Endothelial cell (in vitro differentiated cells): ENCODE measurements at regions not wholly inside any gene's neighbourhood (a gene's known extent, or its start where the extent isn't known, plus 50 kb on each side); places are given as distances from the start of the nearest gene placed in this dataset.

Experiments
- DNase-seq: peaks from one replicate; pipeline ENCODE4 v3.0.0; 2021; ENCODE audit warnings: low spot score
- H3K27ac Mint-ChIP-seq: one replicate; pipeline ENCODE4 v1.8.0; 2021; ENCODE audit warnings: mixed read lengths, inconsistent platforms; ENCODE audit not compliant: unreplicated experiment
- H3K27me3 Mint-ChIP-seq: one replicate; pipeline ENCODE4 v1.8.0; 2021; ENCODE audit warnings: mild to moderate bottlenecking, moderate library complexity, mixed read lengths, inconsistent platforms; ENCODE audit not compliant: unreplicated experiment
- H3K36me3 Mint-ChIP-seq: one replicate; pipeline ENCODE4 v1.8.0; 2021; ENCODE audit warnings: mild to moderate bottlenecking, low read depth, mixed read lengths, inconsistent platforms; ENCODE audit not compliant: unreplicated experiment
- H3K4me1 Mint-ChIP-seq: one replicate; pipeline ENCODE4 v1.8.0; 2021; ENCODE audit warnings: mild to moderate bottlenecking, mixed read lengths, inconsistent platforms; ENCODE audit not compliant: unreplicated experiment
- H3K4me3 Mint-ChIP-seq: one replicate; pipeline ENCODE4 v1.8.0; 2021; ENCODE audit warnings: mild to moderate bottlenecking, mixed read lengths, inconsistent platforms; ENCODE audit not compliant: unreplicated experiment
- H3K9me3 Mint-ChIP-seq: one replicate; pipeline ENCODE4 v1.8.0; 2021; ENCODE audit warnings: mixed read lengths, inconsistent platforms; ENCODE audit not compliant: unreplicated experiment
- TF ChIP-seq, protein P1 (sequence below): fragments of 200-600 bp; sonication (generic); IDR thresholded peaks from one replicate; pipeline ENCODE4 v1.5.0; 2021; ENCODE audit warnings: antibody characterized with exemption; ENCODE audit not compliant: unreplicated experiment

DNA sequence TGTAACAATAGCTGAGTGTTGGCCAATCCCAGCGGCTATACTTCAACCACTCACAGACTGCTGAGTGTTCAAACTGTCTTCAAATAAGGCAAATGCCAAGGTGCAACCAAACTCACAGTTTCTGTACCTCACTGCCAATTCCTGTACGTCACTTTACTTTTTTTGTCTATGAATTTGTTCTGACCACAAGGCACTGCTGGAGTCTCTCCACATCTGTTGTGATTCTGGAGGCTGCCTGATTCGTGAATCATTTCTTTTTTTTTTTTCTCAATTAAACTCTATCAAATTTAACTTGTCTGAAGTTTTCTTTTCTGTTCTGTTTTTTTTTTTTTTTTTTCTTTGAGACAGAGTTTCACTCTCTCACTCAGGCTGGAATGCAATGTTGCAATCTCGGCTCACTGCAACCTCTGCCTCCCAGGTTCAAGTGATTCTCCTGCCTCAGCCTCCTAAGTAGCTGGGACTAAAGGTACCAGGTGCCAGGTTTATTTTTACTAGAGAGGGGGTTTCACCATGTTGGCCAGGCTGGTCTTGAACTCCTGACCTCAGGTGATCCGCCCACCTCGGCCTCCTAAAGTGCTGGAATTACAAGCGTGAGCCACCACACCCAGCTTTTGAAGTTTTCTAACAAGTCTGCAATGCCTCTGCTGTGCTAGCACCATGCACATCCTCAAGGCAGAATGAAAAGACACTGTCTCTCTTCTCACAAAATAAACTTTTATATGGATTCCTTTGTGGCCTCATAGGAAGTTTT is 401.7 kb downstream of the IRS2 start:
- no peak overlapping the region for H3K27ac Mint-ChIP-seq
- no peak for DNase-seq
- no peaks in the 10 kb centered on the region for H3K27me3 Mint-ChIP-seq
- H3K36me3 Mint-ChIP-seq, result no peaks in the 10 kb centered on the region
- H3K9me3 Mint-ChIP-seq, result no peaks in the 10 kb centered on the region
- no peaks in the 10 kb centered on the region for H3K4me1 Mint-ChIP-seq
- TF ChIP-seq, protein P1, sequence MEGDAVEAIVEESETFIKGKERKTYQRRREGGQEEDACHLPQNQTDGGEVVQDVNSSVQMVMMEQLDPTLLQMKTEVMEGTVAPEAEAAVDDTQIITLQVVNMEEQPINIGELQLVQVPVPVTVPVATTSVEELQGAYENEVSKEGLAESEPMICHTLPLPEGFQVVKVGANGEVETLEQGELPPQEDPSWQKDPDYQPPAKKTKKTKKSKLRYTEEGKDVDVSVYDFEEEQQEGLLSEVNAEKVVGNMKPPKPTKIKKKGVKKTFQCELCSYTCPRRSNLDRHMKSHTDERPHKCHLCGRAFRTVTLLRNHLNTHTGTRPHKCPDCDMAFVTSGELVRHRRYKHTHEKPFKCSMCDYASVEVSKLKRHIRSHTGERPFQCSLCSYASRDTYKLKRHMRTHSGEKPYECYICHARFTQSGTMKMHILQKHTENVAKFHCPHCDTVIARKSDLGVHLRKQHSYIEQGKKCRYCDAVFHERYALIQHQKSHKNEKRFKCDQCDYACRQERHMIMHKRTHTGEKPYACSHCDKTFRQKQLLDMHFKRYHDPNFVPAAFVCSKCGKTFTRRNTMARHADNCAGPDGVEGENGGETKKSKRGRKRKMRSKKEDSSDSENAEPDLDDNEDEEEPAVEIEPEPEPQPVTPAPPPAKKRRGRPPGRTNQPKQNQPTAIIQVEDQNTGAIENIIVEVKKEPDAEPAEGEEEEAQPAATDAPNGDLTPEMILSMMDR, result no peak
- no peak overlapping the region for H3K4me3 Mint-ChIP-seq

DNA sequence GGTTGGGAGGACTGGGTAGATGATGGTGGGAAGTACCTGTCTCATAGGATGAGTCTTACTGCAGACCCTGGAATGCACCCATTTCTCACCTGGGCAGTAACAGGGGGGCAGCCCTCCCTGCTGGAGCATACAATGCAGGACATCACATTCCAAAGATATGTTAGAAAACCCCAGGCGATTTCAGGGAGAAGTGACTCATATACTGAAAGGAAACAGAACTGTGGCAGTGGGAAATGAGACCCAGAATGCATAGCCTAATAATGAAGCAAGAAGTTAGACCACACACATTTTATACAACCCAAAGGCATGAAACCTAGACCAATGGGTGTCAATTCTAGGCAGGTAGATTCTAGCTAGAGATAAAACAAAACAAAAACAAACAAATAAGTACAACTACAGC is 402.7 kb downstream of the IRS2 start:
- no peaks in the 10 kb centered on the region for H3K9me3 Mint-ChIP-seq
- DNase-seq, result no peak
- H3K36me3 Mint-ChIP-seq, result no peaks in the 10 kb centered on the region
- H3K4me3 Mint-ChIP-seq, result no peak overlapping the region
- H3K27me3 Mint-ChIP-seq, result peaks cover 2% of the 10 kb centered on the region
- no peak overlapping the region for H3K27ac Mint-ChIP-seq
- TF ChIP-seq, protein P1, result no peak
- H3K4me1 Mint-ChIP-seq, result no peaks in the 10 kb centered on the region

DNA sequence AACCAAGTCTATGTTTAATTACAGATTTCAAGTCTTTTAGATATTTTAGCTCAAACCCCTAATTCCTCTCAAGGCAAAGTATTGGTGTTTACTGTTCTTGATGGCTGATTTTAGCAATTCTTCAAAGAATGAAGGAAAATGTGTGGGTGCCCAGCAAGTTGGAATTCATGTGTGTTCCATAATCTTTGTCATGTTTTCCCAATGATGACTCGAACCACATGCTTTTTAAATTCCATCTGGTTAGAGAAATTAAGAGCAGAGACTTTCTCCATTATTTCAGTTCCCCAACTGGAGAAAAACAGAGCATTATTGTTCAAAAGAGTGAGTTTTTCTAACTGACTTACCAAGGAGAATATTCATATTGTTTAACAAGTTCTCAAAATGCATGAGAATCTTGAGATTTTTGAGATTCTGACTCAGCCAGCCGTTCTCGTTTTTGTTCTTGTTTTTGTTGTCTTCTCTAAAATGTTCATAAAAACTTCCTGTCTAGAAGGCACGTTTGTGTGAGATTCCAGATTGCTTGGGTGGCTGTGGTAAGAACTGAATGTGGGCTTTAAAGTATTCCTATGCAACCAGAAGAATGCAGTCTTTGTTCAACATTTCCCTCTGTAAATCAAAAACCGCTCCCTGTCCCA is 404.7 kb downstream of the IRS2 start:
- TF ChIP-seq, protein P1, result no peak
- no peaks in the 10 kb centered on the region for H3K36me3 Mint-ChIP-seq
- H3K27ac Mint-ChIP-seq, result no peak overlapping the region
- no peaks in the 10 kb centered on the region for H3K4me1 Mint-ChIP-seq
- peaks cover 2% of the 10 kb centered on the region for H3K27me3 Mint-ChIP-seq
- no peak for DNase-seq
- no peak overlapping the region for H3K4me3 Mint-ChIP-seq
- no peaks in the 10 kb centered on the region for H3K9me3 Mint-ChIP-seq

DNA sequence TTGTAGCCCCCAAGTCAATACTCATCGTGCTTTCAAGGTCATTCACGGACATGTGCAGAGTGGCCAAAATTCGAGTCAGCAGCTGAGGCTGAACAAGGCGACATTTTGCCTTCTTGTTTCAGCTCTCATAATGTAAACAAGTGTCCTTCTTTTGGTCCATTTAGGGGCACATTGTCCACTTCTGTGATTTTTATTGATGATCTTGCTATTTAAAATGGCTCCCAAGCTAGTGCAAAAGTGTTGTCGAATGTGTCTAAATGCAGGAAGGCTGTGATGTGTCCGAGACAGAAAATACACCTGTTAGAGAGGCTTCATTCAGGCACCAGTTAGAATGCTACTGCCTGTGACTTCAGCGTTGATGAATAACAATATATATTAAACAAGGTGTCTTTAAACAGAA is 405.9 kb downstream of the IRS2 start:
- Mint-ChIP-seq H3K9me3 (no peaks in the 10 kb centered on the region), H3K4me3 (no peak overlapping the region), H3K27ac (no peak overlapping the region), H3K27me3 (peaks cover 2% of the 10 kb centered on the region), H3K4me1 (no peaks in the 10 kb centered on the region), H3K36me3 (no peaks in the 10 kb centered on the region)
- TF ChIP-seq, protein P1, result no peak
- no peak for DNase-seq

DNA sequence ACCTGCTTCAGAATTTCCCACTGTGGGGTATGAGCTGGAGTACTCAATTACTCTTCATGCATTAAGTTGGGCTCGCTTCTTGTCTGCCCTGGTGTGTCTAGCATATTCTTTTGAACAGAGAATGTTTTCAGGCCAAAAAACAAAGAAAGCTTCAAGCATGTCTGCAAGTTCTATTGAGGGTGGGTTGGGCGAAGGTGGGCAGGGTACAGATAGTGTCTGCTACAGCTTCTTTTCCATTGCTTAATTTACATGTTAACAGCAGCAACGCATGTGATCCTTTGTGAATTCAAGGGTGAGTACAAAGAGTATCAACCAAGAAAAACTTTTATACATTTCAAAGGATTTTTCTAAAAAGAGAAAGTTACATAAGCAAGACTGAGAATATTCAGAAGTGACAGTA is 406.5 kb downstream of the IRS2 start:
- no peak for DNase-seq
- peaks cover 2% of the 10 kb centered on the region for H3K27me3 Mint-ChIP-seq
- H3K36me3 Mint-ChIP-seq, result no peaks in the 10 kb centered on the region
- no peaks in the 10 kb centered on the region for H3K4me1 Mint-ChIP-seq
- TF ChIP-seq, protein P1, result no peak
- H3K27ac Mint-ChIP-seq, result no peak overlapping the region
- no peaks in the 10 kb centered on the region for H3K9me3 Mint-ChIP-seq
- H3K4me3 Mint-ChIP-seq, result no peak overlapping the region
